Hepatic stellate cell (primary cell): ENCODE measurements at regions not wholly inside any gene's neighbourhood (a gene's known extent, or its start where the extent isn't known, plus 50 kb on each side); places are given as distances from the start of the nearest gene placed in this dataset.

Experiments
- DNase-seq: peaks from one replicate; pipeline ENCODE4 v3.0.0; 2011; ENCODE audit warnings: low spot score

GRCh38 chr20:52921340-52921739 lies 50.8 kb upstream of the TSHZ2 start:
- no peak for DNase-seq

DNA sequence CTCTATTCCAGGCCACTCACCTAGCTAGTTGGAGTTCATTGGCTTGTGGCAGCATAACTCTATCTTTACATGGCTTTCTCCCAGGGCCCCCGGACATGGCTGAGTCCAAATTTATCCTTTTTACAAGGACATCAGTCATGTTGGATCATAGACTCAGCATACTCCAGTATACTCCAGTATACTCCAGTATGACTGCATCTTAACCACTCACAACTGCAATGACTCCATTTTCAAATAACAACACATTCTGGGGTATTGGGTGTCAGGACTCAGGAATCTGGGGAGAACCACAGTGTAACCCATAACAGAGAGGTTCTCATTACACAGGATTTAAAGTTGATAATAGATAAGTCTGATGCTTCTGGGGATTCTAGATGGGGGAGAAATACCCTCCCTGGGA lies 53.8 kb upstream of the TSHZ2 start:
- no peak for DNase-seq

DNA sequence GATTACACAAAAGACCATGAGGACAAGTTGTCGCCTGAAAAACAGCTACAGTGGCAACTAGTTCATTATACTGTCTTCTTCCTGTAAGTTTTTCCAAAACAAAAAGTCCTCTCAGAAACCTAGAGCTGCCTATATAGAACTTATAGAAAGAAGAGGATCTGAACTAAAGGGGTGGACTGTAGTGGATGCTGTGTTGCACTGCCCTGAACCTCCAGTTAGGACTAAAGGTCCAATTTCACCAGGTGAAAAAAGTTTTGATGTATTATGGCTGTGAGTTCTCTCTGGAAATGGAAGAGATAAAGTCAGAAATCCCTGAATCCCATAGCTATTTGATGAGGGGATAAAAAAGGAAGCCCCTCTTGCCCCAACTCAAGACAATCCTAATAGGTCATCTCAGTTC lies 56.6 kb upstream of the TSHZ2 start:
- no peak for DNase-seq

DNA sequence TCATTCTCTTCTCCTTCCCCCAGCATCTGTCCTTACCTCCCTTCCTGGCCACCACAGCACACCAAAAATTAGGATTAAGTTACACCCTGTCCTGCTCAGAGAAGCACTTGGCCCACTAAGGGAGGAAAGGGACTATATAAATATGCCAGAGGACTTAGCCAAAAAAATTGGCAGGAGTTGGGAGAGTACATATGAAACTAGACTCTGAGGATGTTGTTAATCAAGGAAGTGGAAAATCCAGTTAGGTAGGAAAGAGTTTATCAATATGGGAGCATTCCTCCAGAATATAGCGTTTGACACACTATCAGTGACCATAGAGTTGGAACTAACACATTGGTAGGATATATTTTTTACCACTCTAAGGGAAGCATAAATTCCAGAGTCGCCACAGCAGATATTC lies 57.3 kb upstream of the TSHZ2 start:
- no peak for DNase-seq

DNA sequence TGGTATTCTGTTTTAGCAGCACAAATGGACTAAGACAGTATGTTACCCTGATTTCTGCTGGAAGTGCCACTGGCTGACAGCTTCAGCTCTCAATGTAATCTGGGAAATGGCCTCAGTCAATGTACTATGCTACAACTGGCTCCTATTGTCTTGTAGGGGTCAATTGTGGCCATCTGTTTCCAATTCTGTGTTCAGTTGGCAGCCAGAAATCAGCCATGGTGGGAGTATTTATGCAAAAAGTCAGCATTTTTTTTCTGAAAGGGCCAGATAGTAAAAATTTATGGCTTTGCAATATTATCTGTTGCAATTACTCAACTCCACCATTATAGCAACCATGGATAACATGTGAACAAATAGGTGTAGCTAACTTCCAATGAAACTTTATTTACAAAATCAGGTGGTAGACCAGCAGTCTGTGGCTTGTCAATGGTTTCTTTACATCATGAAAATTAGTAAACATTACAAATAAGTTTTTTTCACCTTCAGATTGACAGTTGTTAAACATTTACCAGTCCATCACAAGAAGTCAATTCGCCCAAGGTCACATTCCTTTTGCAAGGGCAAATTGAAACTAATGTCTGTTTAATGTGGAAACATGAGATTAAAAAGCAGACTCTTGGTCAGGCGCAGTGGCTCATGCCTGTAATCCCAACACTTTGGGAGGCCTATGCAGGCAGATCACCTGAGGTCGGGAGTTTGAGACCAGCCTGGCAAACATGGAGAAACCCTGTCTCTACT lies 58.3 kb upstream of the TSHZ2 start:
- DNase-seq = no peak

GRCh38 chr20:52905241-52905994 lies 66.7 kb upstream of the TSHZ2 start:
- DNase-seq = no peak

DNA sequence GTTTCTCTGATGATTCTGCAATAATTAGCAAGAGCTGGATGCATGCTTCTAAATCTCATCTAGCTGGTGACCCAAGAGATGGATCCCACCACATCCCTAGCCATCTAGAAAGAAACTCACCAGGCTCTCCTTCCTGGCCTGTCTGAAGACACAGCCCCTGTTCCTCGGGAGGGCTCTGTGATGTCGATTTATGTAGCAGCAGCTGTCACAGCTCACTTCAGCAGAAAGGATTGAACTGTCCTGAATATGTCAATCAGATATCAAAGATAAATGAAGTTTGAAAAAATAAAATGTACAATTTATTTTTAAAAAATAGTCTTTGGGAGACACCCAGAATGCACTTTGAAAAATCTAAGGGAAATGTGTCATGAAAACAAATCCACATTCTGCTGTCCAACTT lies 67.3 kb upstream of the TSHZ2 start:
- DNase-seq = no peak

GRCh38 chr20:52899041-52899608 lies 73.0 kb upstream of the TSHZ2 start:
- DNase-seq = no peak

GRCh38 chr20:52896348-52896747 lies 75.8 kb upstream of the TSHZ2 start:
- no peak for DNase-seq

DNA sequence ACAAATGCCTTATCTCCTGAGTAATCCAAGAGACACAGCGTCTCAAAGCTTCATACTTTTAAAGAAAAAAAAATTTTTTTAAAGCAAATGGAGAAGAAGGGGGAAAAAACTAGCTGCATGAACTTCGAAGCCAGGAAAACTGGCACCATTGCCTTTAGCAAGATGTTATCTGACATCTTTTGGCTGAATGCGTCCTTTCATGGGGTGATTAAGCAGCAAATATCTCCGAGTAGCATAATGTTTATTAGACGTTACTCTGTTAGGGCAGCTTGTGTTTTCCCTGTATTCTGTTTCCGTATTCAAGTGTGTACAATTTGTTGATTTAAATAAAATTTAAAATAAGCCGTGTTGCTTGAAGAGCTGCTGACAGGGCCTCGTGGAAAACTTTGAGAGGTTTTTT lies 76.5 kb upstream of the TSHZ2 start:
- DNase-seq = no peak

DNA sequence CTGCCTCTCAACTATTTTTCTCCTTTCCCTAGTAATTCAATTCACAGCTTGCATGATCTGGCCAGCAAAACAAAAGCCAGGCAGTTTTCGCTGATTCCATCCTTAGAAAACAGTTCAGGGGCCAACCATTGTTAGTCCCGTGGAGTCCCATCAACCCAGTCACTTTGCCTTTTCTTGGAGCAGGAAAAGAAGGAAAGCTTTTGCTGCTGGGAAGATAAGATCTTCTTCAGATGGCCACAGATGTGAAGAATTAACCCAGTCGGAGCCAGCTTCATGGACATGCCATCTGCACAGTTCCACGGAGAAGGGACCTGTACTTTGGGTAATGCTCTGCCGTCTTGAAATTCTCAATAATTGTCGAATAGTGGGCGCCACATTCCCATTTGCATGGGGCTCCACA lies 76.9 kb upstream of the TSHZ2 start:
- DNase-seq = no peak

- no peak for DNase-seq
Observed at GRCh38 chr20:52893498-52893897, 78.7 kb upstream of the TSHZ2 start.

DNA sequence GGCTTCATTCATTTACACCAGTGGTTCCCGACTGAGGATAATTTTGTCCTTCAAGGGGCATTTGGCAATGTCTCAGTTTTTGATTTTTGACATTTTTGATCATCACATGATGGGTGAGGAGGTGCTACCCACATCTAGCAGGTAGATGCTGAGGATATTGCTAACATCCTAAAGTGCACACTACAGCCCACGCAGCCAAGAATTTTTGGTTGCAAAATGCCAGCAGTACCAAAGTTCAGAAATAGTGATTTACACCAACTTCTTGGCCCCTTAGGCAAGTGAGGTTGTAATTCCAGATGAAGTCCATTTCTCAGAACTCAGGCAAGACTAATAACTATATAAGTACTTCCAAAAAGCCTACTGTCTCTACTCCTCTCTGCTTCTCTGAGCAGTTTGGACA lies 80.1 kb upstream of the TSHZ2 start:
- DNase-seq = no peak

GRCh38 chr20:52890130-52890529 lies 82.0 kb upstream of the TSHZ2 start:
- no peak for DNase-seq

- no peak for DNase-seq
Observed at GRCh38 chr20:52889225-52889624, 82.9 kb upstream of the TSHZ2 start.

DNA sequence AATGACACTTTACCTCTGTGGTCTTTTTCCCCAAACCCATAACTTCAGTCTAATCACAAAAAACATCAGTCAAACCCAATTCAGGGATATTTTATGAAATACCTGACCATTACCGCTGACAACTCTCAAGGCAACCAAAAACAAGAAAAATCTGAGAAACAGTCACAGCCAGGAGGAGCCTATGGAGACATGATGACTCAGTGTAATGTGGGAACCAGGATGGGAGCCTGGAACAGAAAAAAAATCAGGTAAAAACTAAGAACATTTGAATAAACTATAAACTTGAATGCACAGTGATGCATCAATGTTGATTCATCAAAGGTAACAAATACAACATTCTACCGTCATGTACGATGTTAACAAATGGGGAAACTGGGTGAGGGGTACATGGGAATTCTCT lies 84.1 kb upstream of the TSHZ2 start:
- DNase-seq = no peak

GRCh38 chr20:52880997-52881396 lies 91.2 kb upstream of the TSHZ2 start:
- no peak for DNase-seq

DNA sequence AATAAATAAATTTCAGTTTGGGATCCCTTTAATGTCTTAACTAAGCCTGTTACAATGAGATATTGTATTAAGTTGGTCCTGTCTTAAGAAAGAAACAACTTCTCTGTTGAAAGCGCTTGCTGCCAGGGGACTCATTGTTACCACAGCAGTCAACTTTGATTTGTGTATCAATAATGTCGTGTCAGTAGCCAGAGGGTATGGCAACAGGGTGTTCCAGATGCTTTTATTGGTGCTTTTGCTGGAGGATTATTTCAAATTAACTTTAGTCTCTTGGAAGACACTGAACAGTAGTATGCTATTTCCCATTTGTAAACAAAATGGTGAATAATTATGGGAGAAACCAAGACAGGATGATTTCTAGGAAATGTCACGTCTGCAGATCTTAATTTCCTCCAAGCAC lies 91.9 kb upstream of the TSHZ2 start:
- DNase-seq = no peak

DNA sequence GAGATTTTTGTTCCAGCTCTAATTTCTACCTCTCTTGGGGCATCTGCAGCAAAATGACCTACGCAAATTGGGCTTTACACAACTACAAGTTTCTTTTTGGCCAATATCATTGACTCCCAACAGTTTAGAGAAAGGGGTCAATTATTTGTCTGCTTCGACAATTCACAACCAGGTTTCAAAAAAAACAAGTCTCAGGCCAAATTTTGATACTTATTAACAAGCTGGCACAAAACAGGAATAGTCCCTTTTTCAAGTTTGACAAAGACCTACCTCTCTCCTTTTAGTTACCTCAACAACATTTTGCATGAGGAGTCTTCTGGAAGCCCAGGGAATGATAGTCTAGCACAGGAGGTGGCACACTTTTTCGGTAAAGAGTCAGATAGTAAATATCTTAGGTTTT lies 97.9 kb upstream of the TSHZ2 start:
- DNase-seq = no peak

GRCh38 chr20:52869698-52870501 lies 102.3 kb upstream of the TSHZ2 start:
- no peak for DNase-seq

DNA sequence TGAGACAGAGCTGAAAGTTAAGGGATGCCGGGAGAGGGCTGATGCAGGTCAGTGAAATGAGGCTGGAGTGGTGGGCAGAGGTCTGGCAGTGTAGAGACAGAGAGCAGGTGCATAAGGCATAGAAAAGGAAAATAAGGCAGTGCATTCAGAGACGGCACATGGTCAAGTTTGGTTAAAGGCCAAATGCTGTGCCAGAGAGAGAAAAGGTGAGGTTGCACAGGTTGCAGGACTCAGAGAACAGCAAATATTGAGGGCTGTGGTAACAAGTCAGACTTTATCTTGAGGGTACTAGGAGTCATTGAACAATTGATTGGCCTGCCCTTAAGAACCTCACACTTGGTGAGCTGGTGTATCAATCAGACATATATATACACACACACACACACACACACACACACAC lies 102.9 kb upstream of the TSHZ2 start:
- DNase-seq = no peak

DNA sequence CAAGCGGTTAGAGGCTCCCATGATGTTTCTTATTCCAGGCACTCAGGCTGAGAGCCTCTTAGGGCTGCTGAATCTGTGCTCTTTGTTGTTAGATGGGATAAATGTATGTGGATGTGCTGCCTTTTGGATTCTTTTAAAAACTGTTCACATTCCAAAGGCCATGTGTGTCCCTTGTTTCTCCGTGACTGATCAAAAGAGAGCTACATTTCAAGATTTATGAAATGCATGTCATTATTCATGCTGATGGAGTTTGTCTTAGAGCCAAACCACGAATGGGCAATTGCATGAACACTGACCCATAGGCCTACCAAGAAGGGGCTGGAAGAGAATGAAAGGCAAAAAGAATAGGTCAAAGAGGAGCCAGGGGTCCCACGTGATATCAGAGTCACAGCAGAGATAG lies 104.9 kb upstream of the TSHZ2 start:
- no peak for DNase-seq
